LNCAP (cell line): ENCODE measurements at regions not wholly inside any gene's neighbourhood (a gene's known extent, or its start where the extent isn't known, plus 50 kb on each side); places are given as distances from the start of the nearest gene placed in this dataset.

Experiments
- CTCF ChIP-seq: fragments of 450-650 bp; IDR thresholded peaks from 2 replicates; pipeline ENCODE4 v1.5.1; 2017; ENCODE audit warnings: mild to moderate bottlenecking

- no peak for TF ChIP-seq CTCF
Observed at GRCh38 chr5:17714186-17714585, 79.9 kb downstream of the TAF11L14 start.

- no peak for TF ChIP-seq CTCF
Observed at GRCh38 chr5:17719592-17719991, 85.3 kb downstream of the TAF11L14 start.

- TF ChIP-seq CTCF = no peak
Observed at GRCh38 chr5:17720071-17720470, 85.8 kb downstream of the TAF11L14 start.

GRCh38 chr5:17723876-17724275 lies 89.6 kb downstream of the TAF11L14 start:
- no peak for TF ChIP-seq CTCF

GRCh38 chr5:17727098-17727497 lies 92.8 kb downstream of the TAF11L14 start:
- TF ChIP-seq CTCF = no peak

GRCh38 chr5:17730421-17730820 lies 96.2 kb downstream of the TAF11L14 start:
- TF ChIP-seq CTCF = no peak

- TF ChIP-seq CTCF = no peak
Observed at GRCh38 chr5:17732351-17732923, 98.2 kb downstream of the TAF11L14 start.

GRCh38 chr5:17734011-17734410 lies 99.8 kb downstream of the TAF11L14 start:
- no peak for TF ChIP-seq CTCF
